RCC 7860 (cell line): ENCODE measurements at regions not wholly inside any gene's neighbourhood (a gene's known extent, or its start where the extent isn't known, plus 50 kb on each side); places are given as distances from the start of the nearest gene placed in this dataset.
"Not testable (repeated sequence)": the region's sequence is repeated elsewhere in the genome, so short reads cannot be mapped to it uniquely, and the experiment has no call there.

ENCODE experiments used
- DNase-seq: peaks from one replicate; pipeline ENCODE4 v3.0.0-alpha.2; 2015; ENCODE audit warnings: low spot score
- FAIRE-seq: peaks from 2 replicates; lab custom pipeline; 2012; peaks lifted over from hg19 to GRCh38; lab: Jason Lieb, UNC

DNA sequence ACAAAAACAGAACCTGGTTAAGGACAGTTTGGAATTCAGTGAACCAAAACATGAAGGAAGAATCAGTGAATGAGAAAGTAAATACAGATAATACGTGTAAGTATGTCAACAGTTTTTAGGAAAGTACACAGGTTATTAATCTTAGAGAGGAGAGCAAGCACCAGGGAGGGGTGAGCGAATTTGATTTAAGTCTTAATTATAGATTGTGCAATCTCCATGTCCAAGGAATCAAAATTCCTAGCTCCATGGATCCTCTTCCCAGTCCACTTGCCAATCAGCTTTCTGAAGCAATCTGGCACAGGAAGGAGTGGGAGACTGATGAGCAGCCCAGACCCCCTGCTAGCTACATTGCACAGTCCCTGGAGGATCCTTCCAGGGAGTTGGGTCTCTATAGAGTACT is 346.4 kb downstream of the SETD4 start:
- DNase-seq (no peak), FAIRE-seq (no peak)

DNA sequence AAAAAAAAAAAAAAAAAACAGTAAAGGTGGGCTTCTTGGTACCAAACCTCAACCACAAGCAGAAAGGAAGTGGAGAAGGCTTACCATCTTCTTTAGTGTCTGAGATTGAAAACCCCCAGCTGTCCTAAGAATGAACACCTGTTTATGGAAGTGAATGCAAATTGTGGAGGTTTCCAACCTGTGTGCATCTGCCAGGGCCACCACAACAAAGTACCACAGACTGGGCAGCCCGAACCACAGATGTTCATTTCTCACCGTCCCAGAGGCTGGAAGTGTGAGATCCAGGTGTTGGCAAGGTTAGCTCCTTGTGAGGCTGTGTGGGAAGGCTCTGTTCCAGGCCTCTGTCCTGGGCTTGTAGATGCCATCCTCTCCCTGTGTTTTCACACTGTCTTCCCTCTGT is 348.7 kb downstream of the SETD4 start:
- FAIRE-seq (no peak), DNase-seq (no peak)

DNA sequence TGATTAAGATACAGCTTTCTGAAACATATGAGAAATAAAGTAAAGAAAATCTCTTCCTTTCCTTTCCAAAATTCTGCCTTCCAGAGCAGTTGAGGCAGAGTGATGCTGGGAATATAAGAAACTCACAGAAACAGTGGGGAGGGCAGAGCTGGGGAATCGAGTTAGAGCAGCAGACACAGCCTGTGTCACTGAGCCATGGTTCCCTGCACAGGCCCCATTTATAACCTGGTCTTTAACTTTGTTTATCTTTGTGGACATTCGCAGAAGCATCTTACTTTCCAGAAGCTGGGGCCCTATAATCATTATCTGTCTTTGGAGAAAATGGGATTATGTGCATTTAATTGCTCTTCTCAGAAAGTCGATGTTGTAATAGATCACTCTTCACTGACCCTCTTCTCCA is 349.1 kb downstream of the SETD4 start:
- DNase-seq (no peak), FAIRE-seq (no peak)

DNA sequence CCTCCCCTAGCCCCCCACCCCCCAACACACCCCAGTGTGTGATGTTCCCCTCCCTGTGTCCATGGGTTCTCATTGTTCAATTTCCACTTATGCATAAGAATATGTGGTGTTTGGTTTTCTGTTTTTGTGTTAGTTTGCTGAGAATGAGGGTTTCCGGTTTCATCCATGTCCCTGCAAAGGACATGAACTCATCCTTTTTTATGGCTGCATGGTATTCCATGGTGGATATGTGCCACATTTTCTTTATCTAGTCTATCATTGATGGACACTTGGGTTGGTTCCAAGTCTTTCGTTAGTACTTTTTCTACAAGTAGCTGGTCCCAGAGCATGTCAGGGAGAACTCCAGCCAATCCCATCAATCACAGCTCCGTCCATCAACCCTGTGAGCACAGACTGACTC is 350.3 kb downstream of the SETD4 start:
- DNase-seq, FAIRE-seq: not testable (repeated sequence)

DNA sequence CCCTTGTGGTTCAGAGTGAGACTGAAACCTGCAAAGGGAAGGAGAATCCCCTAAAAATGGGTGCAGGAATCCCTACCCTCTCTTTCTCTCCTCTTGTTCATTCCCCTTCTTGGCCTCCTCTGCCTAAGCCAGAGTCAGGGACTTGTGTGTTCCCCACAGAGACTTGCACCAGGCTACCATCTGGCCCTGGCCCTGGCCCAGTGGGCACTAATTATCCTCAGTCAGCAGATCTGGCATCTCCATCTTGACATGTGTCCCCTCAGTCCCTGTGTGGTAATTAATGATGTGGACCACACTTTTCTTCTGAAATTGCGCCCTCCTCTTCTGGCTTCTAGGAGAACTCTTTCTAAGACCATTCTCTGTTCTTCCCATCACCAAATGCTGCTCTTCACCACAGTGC is 354.4 kb downstream of the SETD4 start:
- DNase-seq (no peak), FAIRE-seq (no peak)

DNA sequence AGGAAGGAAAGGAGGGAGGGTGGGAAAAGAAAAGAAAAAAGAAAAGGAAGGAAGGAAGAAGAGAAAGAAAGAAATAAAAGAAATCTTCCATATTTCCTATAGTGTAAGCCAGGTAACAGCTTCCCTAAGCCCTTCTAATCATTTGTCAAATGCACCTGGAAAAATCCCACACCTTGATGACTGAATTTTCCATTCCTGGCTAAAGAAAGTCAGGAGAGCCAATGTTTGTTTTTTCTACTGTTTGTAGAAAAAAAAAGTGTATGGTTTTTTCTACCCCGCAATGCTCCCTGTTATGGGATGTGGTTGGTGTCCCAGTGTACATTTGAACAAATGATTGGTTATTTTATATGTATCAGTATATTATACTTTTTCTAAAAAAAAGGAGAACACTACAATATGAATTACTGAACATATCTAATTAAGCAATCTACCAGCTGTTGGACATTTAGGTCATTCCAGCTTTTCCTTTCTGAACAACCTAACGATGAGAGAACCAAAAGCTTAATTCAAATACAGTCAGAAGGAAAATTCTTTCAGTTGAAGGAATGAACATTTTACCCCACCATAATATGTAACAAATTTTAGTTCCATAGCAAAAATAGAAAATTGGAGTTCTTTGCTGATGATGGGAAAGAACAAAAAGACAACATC is 355.0 kb downstream of the SETD4 start:
- DNase-seq (no peak), FAIRE-seq (no peak)

DNA sequence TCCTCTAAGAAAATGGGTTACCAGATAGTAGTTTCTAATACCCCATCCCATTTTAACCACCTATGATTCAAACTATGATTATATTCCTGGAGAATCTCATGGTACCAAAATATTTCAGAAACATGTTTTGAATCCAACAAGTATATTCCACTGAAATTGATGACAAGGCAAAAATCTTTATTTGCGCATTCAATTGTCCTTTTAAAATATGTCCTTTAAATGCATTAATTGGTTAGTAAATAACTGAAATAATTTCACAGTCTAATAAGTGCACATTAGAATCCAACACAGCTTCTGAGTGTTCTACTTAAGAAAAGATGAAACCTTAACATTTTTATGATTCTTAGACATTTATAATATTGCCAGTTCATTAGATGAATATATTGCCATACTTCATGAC is 356.6 kb downstream of the SETD4 start:
- FAIRE-seq, result no peak
- DNase-seq, result no peak

DNA sequence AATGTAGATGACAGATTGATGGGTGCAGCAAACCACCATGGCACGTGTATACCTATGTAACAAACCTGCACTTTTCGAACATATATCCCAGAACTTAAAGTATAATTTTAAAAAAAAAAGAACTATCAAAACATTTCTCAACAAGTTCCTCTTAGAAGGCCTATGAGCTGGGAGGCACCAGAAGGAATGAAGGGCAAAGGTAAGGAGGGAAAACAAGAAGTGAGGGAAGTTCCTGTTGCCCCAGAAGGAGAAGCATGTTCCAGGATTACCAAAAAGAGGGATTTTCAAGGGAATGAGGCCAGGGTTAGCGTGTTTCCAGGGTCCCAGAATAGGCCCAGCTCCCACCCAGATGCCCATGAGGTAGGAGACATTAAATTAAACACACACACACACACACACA is 361.0 kb downstream of the SETD4 start:
- FAIRE-seq (no peak), DNase-seq (no peak)

DNA sequence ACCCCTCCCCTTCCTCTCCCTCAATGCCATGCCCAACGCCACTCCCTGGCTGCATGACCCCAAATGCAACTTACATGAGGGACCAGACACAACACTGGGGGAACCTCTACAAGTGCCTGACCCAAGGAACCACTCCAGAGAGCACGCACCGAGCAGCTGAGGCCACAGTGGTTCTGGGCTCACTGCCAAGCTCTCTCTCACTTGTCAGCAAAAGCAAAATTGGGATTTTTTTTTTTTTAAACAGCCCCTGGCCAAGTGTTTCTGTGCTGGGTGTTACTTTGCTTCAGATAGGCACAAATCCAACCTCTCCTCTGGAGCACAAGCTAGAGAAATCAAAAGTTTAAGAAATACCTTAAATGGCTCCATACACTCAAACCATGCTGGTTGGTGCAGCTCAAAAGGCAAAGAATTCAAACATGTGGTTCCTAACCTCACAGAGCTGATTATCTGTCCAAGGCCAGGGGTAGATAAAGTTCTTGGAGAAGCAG is 363.0 kb downstream of the SETD4 start:
- FAIRE-seq (peak; percentile 7), DNase-seq (no peak)

DNA sequence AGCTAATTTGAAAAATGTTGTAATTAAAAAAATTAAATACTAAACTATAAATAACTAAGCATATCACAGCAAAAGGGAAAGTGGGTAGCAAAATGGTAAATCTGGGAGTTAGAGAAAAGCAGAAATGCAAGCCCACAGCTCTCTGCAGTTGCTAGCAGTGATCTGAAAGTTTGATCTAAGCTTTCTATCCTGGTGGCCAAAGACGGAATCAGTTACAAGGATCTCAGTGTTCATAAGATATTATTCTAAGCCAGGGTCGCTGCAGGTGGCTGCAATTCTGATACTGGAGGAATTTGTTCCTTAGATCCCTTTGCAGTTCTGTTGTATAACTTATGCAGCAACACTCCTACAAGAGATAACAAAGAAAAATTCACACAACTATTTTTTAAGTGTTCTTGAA is 363.7 kb downstream of the SETD4 start:
- FAIRE-seq (no peak), DNase-seq (no peak)

DNA sequence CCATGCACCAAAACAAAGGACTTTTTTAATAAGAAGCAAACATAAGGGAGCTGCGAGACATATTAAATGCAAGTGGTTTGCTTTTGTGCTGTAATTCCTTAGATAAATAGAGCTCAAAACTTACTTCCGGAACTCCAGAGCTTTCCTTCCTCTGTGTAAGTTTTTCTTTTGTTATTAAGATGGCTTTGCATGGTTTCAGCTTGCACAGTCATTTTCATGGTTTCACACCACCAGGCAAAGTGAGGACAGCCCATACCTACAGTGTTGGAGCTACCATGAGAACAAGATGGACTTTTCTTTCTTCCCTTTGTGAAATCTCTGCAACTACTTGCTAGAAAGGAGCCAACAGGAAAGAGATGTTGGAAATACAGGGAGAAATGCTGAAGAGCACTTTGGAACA is 368.0 kb downstream of the SETD4 start:
- FAIRE-seq, result no peak
- no peak for DNase-seq

DNA sequence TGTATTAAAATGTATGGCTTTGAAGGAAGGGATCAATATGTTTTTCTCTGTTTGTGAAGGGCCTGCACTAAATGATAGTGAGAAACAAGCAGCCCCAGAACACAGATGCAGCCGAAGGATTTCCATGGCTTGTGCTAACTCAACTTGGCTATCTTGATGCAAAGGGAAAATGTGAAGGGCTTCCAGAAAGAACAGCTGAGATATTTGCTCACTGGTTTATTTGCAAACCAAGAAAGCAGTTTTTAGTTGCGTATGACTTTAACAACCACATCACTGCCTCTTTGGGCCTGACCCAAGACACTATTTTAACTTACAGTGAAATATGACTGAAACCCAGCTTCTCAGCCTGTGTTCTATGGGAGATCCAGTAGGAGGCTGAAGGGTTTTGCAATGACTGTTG is 369.9 kb downstream of the SETD4 start:
- DNase-seq (no peak), FAIRE-seq (no peak)

DNA sequence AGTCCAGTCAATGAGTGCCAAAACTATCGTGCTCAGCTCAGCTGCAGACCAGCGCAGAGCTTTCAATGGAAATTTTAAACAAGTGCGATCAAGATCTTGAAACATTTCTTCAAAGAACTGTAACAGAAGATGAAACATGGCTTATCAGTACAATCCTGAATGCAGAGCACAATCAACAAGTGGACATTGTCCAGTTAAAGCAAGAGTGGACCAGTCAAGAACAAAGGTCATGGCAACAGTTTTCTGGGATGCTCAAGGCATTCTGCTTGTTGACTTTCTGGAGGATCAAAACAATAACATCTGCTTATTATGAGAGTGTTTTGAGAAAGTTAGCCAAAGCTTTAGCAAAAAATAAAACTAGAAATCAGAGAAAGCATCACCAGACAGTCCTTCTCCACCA is 374.2 kb downstream of the SETD4 start:
- no peak for DNase-seq
- no peak for FAIRE-seq

DNA sequence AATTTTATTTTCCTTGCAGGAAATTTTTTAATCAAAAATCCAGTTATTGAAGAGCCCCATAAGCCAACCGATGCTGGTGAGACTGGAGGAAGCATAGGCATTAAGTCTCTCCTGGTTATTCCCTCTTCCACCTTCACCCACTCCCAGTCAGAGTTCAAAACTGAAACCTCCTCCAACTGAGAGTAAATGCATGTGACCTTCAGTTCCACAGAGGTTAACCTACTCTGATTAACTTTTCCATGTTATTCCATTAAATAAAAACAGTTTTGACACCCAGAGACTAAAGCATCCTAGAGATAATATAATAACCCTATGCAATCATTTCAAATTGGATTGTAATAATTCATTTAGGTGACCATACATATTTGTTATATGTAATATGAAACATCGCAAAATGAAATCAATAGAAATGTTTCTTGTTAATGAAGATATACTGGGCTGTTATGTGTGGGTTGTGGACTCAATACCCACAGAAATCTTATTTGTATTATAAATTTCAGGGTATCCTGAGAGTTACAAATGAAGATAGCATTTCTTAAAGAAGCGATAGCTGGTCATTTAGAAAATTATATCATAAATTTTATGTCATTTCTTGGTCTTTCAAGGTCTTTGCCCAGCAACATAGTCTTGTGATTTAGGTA is 376.5 kb downstream of the SETD4 start:
- no peak for DNase-seq
- no peak for FAIRE-seq

DNA sequence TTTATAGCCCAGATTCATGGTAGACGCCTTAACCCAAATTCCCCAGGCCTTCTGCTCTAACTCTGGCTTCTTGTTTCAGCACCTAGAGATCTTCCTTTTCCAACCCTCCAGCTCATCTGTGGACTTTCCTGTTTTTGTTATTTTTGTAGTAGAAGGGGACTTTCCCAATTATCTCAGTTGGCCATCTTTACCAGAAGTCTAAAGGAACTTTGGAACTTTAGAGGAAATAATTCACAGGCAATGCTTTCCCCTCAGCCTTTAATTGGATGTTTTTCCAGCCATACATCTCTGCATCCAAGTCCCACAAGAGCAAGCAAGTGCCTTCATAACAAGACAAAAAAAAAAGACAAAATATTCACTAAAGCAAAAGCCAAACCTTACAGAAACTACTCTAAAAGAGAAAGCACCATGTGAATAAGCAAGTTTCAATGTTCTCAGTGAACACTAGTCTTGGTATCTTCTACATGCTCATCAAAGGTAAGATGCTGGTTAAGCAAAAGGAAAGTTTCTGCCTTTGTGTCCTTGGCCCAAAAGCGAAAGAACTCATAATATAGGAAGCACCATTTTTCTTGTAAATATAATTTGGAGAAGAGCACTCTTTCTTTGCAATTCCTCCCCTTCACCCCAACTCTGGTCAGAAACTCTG is 377.3 kb downstream of the SETD4 start:
- no peak for FAIRE-seq
- DNase-seq, result no peak

DNA sequence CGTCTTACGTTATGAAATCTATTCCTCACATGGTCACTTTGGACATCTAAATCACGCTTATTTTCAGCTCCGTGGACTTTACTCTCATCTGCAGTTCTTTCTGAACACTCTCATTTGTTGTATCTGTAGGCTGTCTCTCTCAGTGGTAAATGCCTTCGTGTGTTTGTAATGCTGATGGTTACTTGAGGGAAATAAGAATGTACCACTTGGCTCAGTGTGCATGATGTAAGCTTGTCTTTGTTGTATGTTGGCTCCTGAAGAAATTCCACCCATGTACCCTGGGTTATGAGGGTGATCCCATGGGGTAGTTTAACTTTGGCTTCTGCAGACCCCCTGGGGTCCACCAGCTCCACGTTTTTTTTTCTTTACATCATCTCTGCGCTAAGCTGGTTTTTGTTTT is 378.4 kb downstream of the SETD4 start:
- DNase-seq (no peak), FAIRE-seq (no peak)

DNA sequence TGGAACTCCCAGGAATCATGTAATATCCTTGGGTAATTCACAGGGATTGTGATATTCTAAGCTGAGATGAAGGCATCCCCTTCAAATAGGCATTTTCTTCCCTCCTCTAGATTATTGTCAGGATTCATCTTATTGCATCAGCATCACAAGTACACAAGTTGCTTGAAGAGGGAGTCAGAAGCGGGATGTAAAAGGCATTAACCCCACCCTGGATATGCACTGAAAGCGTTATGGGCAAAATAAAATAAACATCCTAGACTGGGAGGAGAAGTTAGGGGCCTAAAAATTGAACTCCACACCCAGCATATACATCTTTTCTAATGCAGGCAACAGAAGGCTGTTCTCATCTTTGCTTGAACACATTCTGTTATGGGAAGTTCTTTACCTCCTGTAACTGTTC is 381.2 kb downstream of the SETD4 start:
- DNase-seq (no peak), FAIRE-seq (no peak)

DNA sequence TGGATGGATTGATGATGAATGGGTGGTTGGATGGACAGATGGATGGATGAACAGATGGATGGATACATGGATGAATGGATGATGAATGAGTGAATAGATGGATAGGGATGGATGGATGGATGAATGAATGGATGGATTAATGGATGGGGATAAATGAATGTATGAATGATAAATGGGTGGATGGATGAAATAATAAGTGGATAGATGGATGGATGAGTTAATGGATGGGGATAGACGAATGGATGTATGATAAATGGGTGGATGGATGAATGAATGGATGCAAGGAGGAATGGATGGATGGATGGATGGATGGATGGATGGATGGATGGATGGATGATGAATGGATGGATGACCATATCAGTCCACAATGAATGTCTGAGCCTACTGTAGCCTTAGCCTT is 381.9 kb downstream of the SETD4 start:
- DNase-seq, result no peak
- no peak for FAIRE-seq

DNA sequence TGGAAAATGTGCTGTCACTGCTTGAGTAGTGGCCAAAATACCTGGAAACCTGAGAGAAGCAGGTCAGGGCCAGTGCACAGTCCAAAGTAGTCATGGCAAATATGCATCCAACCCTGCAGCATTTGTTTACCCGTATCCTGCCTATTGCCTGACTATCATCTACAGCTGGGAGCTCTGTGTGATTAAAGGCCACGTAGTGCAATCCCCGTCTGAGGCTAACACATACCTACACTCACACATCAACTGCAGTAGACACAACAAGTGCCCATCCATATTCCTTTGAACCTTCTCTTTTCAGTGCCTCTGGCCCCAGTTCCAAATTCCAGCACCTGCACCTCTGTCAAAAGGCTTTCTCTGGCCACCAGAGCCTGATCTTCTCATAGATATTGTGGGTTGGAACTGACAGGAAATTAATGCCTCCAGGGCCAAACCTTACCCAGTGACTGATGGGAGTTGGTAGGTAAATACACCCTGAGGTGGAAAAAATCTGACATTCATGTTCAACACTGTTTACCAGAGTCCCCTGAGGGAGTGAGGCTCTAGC is 383.0 kb downstream of the SETD4 start:
- DNase-seq (no peak), FAIRE-seq (no peak)

DNA sequence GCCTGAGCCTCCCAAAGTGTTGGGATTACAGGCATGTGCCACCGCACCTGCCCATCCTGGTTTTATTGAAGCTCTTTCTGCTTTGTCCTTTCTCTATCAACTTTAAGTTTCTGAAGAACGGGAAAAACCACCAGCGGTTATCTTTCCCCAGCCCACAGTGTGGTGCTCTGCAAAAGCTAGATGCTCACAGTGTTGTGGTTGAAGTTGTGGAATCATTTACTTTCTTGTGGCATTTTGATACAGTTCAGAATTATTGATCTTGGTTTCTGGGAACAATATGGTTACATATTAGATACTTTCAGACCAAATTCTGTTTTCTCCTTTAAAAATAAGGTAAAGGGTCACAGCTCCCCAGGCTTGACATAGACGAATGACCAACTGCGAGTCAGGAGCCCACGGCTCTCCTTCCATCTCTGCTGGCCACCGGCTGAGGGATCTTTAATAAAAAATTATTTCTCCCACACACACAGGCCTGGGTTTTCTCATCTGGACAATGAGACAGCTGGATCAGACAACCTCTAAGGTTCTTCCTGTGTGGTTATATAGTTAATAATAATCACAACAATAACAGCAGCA is 385.3 kb downstream of the SETD4 start:
- DNase-seq, result peak; percentile 17

DNA sequence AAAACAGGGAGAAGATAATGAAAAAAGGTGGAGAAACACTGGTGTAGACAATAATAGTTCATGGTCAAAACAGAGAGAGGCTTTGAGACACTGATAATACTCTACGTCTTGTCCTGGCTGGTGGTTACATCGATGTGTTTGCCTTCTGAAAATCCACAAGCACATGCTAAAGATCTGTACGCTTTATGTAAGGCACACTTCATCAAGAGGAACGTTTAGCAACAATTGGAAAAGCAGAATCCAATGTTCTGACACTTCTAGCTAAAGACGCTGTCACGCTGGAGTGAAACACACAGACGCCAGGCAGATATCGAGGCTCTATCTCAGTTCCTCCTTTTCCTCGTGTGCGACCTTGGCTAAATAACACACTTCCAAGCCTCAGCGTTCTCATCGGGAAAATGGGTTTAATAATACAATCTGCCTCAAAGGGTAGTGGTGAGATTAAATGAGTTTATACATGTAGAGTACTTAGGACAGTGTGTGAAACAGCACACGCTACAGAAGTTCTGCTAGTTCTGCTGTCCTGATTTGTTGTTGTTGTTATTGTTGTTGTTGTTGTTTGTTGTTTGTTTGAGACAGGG is 386.1 kb downstream of the SETD4 start:
- no peak for DNase-seq
- FAIRE-seq, result no peak

More for the DNA sequence above, 385.3 kb downstream of the SETD4 start:
- FAIRE-seq, result peak; percentile 4
